ENCODE measurements at regions not wholly inside any gene's neighbourhood (a gene's known extent, or its start where the extent isn't known, plus 50 kb on each side); places are given as distances from the start of the nearest gene placed in this dataset.

- TF ChIP-seq POLR2A (IDR thresholded peaks at IDR 0.05; ENCODE audit: low read length) (no peak), GATA1 (IDR thresholded peaks at IDR 0.05; ENCODE audit: low read depth, low read length) (no peak)
Observed at GRCh38 chr12:74381958-74382357, 155.7 kb upstream of the ATXN7L3B start.

Measured in erythroblast (primary cell).